Mesendoderm (in vitro differentiated cells): ENCODE measurements at regions not wholly inside any gene's neighbourhood (a gene's known extent, or its start where the extent isn't known, plus 50 kb on each side); places are given as distances from the start of the nearest gene placed in this dataset.

Experiments
- DNase-seq: peaks from one replicate; pipeline ENCODE4 v3.0.0; 2013
- H2AK5ac ChIP-seq: 2 replicates; pipeline ENCODE4 v1.6.1; 2013; ENCODE audit warnings: low read length, inconsistent platforms
- H2BK120ac ChIP-seq: 2 replicates; pipeline ENCODE4 v1.6.1; 2013; ENCODE audit warnings: low read depth, mild to moderate bottlenecking, low read length, moderate library complexity, mixed read lengths
- H2BK15ac ChIP-seq: replicated peaks from 2 replicates; pipeline ENCODE4 v1.6.1; 2013; ENCODE audit warnings: low read depth, mild to moderate bottlenecking, moderate library complexity
- H2BK5ac ChIP-seq: 2 replicates; pipeline ENCODE4 v1.6.1; 2013; ENCODE audit warnings: low read length, inconsistent platforms
- H3K18ac ChIP-seq: 2 replicates; pipeline ENCODE4 v1.6.1; 2013; ENCODE audit warnings: mild to moderate bottlenecking, low read length, mixed read lengths
- H3K23ac ChIP-seq: one replicate; pipeline ENCODE4 v1.6.1; 2013; ENCODE audit warnings: low read length
- H3K27ac ChIP-seq: 2 replicates; pipeline ENCODE4 v1.5.1; 2013; ENCODE audit warnings: low read depth, mild to moderate bottlenecking, inconsistent platforms, low read length, moderate library complexity
- H3K27me3 ChIP-seq: 2 replicates; pipeline ENCODE4 v1.6.1; 2013; ENCODE audit warnings: low read length, control low read depth, mild to moderate bottlenecking, inconsistent platforms; ENCODE audit not compliant: insufficient read depth, poor library complexity
- H3K36me3 ChIP-seq: 2 replicates; pipeline ENCODE4 v1.6.1; 2013; ENCODE audit warnings: low read length, inconsistent platforms; ENCODE audit not compliant: control insufficient read depth, insufficient read depth
- H3K4ac ChIP-seq: one replicate; pipeline ENCODE4 v1.6.1; 2013; ENCODE audit warnings: low read depth, mild to moderate bottlenecking, low read length, moderate library complexity
- H3K4me1 ChIP-seq: 2 replicates; pipeline ENCODE4 v1.6.1; 2013; ENCODE audit warnings: low read depth, low read length, inconsistent platforms; ENCODE audit not compliant: control insufficient read depth
- H3K4me2 ChIP-seq: 2 replicates; pipeline ENCODE4 v1.6.1; 2013; ENCODE audit warnings: low read length
- H3K4me3 ChIP-seq: 2 replicates; pipeline ENCODE4 v1.5.1; 2013; ENCODE audit warnings: mild to moderate bottlenecking, low read length
- H3K56ac ChIP-seq: one replicate; pipeline ENCODE4 v1.6.1; 2013; ENCODE audit warnings: low read length
- H3K79me1 ChIP-seq: 2 replicates; pipeline ENCODE4 v1.6.1; 2013; ENCODE audit warnings: low read length, inconsistent platforms
- H3K79me2 ChIP-seq: 2 replicates; pipeline ENCODE4 v1.6.1; 2013; ENCODE audit warnings: mild to moderate bottlenecking, low read length; ENCODE audit not compliant: control insufficient read depth, insufficient read depth
- H3K9ac ChIP-seq: 2 replicates; pipeline ENCODE4 v1.6.1; 2013; ENCODE audit warnings: low read length, inconsistent platforms
- H4K5ac ChIP-seq: one replicate; pipeline ENCODE4 v1.6.1; 2013; ENCODE audit warnings: low read length
- H4K8ac ChIP-seq: one replicate; pipeline ENCODE4 v1.6.1; 2013; ENCODE audit warnings: low read depth, mild to moderate bottlenecking, control low read depth, low read length, moderate library complexity
- WGBS: extraction: QIAGEN DNeasy Blood & Tissue Kit; methylation state at CpG from one replicate; pipeline ENCODE4 v1.1.7; 2013; ENCODE audit warnings: low lambda C conversion rate, missing lambda C conversion rate; ENCODE audit not compliant: insufficient coverage; ENCODE audit errors: extremely low coverage; 5-methylcytosine and 5-hydroxymethylcytosine counted together

- no peak for DNase-seq
- Histone ChIP-seq H4K8ac (no peak overlapping the region), H3K27ac (no peak overlapping the region), H3K79me2 (no peaks in the 10 kb centered on the region), H3K23ac (no peak overlapping the region), H3K56ac (no peak overlapping the region), H2BK120ac (no peak overlapping the region), H3K79me1 (no peaks in the 10 kb centered on the region), H3K4me3 (no peak overlapping the region), H3K9ac (no peak overlapping the region), H3K4me2 (no peak overlapping the region), H4K5ac (no peak overlapping the region), H3K4ac (no peak overlapping the region), H3K27me3 (no peaks in the 10 kb centered on the region), H2AK5ac (no peak overlapping the region), H3K18ac (no peak overlapping the region), H3K4me1 (no peaks in the 10 kb centered on the region), H2BK15ac (no peak overlapping the region), H2BK5ac (no peak overlapping the region), H3K36me3 (no peaks in the 10 kb centered on the region)
- WGBS, result no CpG with 5 or more reads among the region's 1 CpG
Measured at GRCh38 chr5:165560648-165561047, 2055.2 kb downstream of the MAT2B start.

GRCh38 chr5:165565911-165566310 lies 2060.5 kb downstream of the MAT2B start:
- H3K9ac ChIP-seq, result no peak overlapping the region
- H3K4ac ChIP-seq, result no peak overlapping the region

GRCh38 chr5:165569551-165569950 lies 2064.1 kb downstream of the MAT2B start:
- no peak overlapping the region for H2BK120ac ChIP-seq
- no peak overlapping the region for H3K4me2 ChIP-seq
- no CpG with 5 or more reads among the region's 7 CpGs for WGBS
- no peak overlapping the region for H3K9ac ChIP-seq
- no peak overlapping the region for H2AK5ac ChIP-seq
- H4K5ac ChIP-seq, result no peak overlapping the region
- H3K27ac ChIP-seq, result no peak overlapping the region
- no peak for DNase-seq
- no peak overlapping the region for H3K23ac ChIP-seq
- H2BK5ac ChIP-seq, result no peak overlapping the region
- H3K27me3 ChIP-seq, result no peaks in the 10 kb centered on the region
- no peak overlapping the region for H3K18ac ChIP-seq
- H2BK15ac ChIP-seq, result no peak overlapping the region
- H3K79me1 ChIP-seq, result no peaks in the 10 kb centered on the region
- no peaks in the 10 kb centered on the region for H3K4me1 ChIP-seq
- H3K79me2 ChIP-seq, result no peaks in the 10 kb centered on the region
- no peak overlapping the region for H3K4ac ChIP-seq
- H3K36me3 ChIP-seq, result no peaks in the 10 kb centered on the region
- no peak overlapping the region for H4K8ac ChIP-seq
- no peak overlapping the region for H3K4me3 ChIP-seq
- H3K56ac ChIP-seq, result no peak overlapping the region

More at GRCh38 chr5:165565911-165566310, 2060.5 kb downstream of the MAT2B start:
- Histone ChIP-seq H3K4me1 (no peaks in the 10 kb centered on the region), H3K4me2 (no peak overlapping the region), H3K18ac (no peak overlapping the region), H4K8ac (no peak overlapping the region), H3K79me2 (no peaks in the 10 kb centered on the region), H2BK15ac (no peak overlapping the region), H2BK5ac (no peak overlapping the region), H2AK5ac (no peak overlapping the region), H3K27ac (no peak overlapping the region), H3K23ac (no peak overlapping the region), H3K36me3 (no peaks in the 10 kb centered on the region), H3K79me1 (no peaks in the 10 kb centered on the region), H3K4me3 (no peak overlapping the region), H3K56ac (no peak overlapping the region), H4K5ac (no peak overlapping the region), H3K27me3 (no peaks in the 10 kb centered on the region), H2BK120ac (no peak overlapping the region)
- WGBS, result no CpG with 5 or more reads among the region's 4 CpGs
- DNase-seq, result peak; percentile 6

GRCh38 chr5:165573445-165573844 lies 2068.0 kb downstream of the MAT2B start:
- Histone ChIP-seq H3K79me1 (no peaks in the 10 kb centered on the region), H3K4me1 (no peaks in the 10 kb centered on the region), H2BK5ac (no peak overlapping the region), H3K36me3 (no peaks in the 10 kb centered on the region), H3K4me2 (no peak overlapping the region), H3K4ac (no peak overlapping the region), H2AK5ac (no peak overlapping the region), H2BK120ac (no peak overlapping the region), H3K23ac (no peak overlapping the region), H3K79me2 (no peaks in the 10 kb centered on the region), H3K27me3 (no peaks in the 10 kb centered on the region), H3K4me3 (no peak overlapping the region), H4K5ac (no peak overlapping the region), H3K27ac (no peak overlapping the region), H3K56ac (no peak overlapping the region), H4K8ac (no peak overlapping the region), H2BK15ac (no peak overlapping the region), H3K9ac (no peak overlapping the region), H3K18ac (no peak overlapping the region)
- DNase-seq, result no peak
- WGBS, result no CpG with 5 or more reads among the region's 4 CpGs

GRCh38 chr5:165574100-165574499 lies 2068.7 kb downstream of the MAT2B start:
- Histone ChIP-seq H2BK120ac (no peak overlapping the region), H3K79me1 (no peaks in the 10 kb centered on the region), H2AK5ac (no peak overlapping the region), H3K4me3 (no peak overlapping the region), H4K5ac (no peak overlapping the region), H3K23ac (no peak overlapping the region), H3K18ac (no peak overlapping the region), H4K8ac (no peak overlapping the region), H3K56ac (no peak overlapping the region), H3K4ac (no peak overlapping the region), H3K9ac (no peak overlapping the region), H2BK15ac (no peak overlapping the region), H3K4me2 (no peak overlapping the region), H2BK5ac (no peak overlapping the region), H3K79me2 (no peaks in the 10 kb centered on the region), H3K27ac (no peak overlapping the region), H3K36me3 (no peaks in the 10 kb centered on the region), H3K4me1 (no peaks in the 10 kb centered on the region), H3K27me3 (no peaks in the 10 kb centered on the region)
- no CpG with 5 or more reads among the region's 2 CpGs for WGBS
- no peak for DNase-seq

- Histone ChIP-seq H3K27me3 (no peaks in the 10 kb centered on the region), H3K4me3 (no peak overlapping the region), H3K79me2 (no peaks in the 10 kb centered on the region), H3K18ac (no peak overlapping the region), H4K8ac (no peak overlapping the region), H2BK15ac (no peak overlapping the region), H3K56ac (no peak overlapping the region), H3K4me1 (no peaks in the 10 kb centered on the region), H2AK5ac (no peak overlapping the region), H3K23ac (no peak overlapping the region), H3K4ac (no peak overlapping the region), H3K79me1 (no peaks in the 10 kb centered on the region), H2BK5ac (no peak overlapping the region), H3K4me2 (no peak overlapping the region), H3K27ac (no peak overlapping the region), H4K5ac (no peak overlapping the region), H2BK120ac (no peak overlapping the region), H3K9ac (no peak overlapping the region), H3K36me3 (no peaks in the 10 kb centered on the region)
- no peak for DNase-seq
- no CpG with 5 or more reads among the region's 3 CpGs for WGBS
Measured at GRCh38 chr5:165576678-165577275, 2071.4 kb downstream of the MAT2B start.
